CD4-positive, alpha-beta T cell treated with Interleukin-12 subunit alpha and Interleukin-12 subunit beta, for 1 hour (primary cell): ENCODE measurements at regions not wholly inside any gene's neighbourhood (a gene's known extent, or its start where the extent isn't known, plus 50 kb on each side); places are given as distances from the start of the nearest gene placed in this dataset.
"Not testable (repeated sequence)": the region's sequence is repeated elsewhere in the genome, so short reads cannot be mapped to it uniquely, and the experiment has no call there.

Experiments used
- DNase-seq: peaks from one replicate; pipeline ENCODE4 v3.0.0-alpha.2; 2020

DNA sequence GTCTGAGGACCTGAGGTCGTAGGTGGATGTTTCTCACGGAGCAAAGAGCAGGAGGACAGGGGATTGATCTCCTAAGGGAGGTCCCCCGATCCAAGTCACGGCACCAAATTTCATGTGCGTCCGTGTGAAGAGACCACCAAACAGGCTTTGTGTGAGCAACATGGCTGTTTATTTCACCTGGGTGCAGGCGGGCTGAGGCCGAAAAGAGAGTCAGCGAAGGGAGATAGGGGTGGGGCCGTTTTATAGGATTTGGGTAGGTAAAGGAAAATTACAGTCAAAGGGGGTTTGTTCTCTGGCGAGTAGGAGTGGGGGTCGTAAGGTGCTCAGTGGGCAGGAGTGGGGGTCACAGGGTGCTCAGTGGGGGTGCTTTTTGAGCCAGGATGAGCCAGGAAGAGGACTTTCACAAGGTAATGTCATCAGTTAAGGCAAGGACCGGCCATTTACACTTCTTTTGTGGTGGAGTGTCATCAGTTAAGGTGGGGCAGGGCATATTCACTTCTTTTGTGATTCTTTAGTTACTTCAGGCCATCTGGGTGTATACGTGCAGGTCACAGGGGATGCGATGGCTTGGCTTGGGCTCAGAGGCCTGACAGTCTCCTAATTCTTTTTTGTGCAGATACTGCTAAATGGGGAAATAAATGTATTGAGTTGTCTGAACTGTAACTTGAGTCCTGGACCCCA, 267.3 kb upstream of the SLC16A7 start:
- not testable (repeated sequence) for DNase-seq

- not testable (repeated sequence) for DNase-seq
These were observed 269.4 kb upstream of the SLC16A7 start for GRCh38 chr12:59326457-59326856.

GRCh38 chr12:59322473-59322872, 273.4 kb upstream of the SLC16A7 start:
- no peak for DNase-seq

- no peak for DNase-seq
These were observed 274.6 kb upstream of the SLC16A7 start for GRCh38 chr12:59321278-59321677.

DNA sequence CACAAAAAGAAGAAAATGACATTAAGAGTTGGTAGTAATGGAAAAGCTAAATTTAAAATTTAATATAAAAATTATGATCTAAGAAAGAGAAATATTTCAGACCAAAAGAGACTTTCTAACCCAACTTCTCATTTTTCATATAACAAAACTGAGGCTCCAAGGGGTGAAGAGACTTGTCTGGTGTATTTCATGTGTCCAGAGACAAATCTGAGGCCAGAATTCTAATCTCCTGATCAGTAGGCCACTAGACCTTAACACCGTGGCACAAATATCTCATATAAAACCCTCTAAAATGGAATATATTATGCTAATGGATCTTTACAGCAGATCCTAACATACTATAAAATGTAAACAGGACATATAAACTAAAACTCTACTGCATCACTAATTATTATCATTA, 275.7 kb upstream of the SLC16A7 start:
- no peak for DNase-seq

DNA sequence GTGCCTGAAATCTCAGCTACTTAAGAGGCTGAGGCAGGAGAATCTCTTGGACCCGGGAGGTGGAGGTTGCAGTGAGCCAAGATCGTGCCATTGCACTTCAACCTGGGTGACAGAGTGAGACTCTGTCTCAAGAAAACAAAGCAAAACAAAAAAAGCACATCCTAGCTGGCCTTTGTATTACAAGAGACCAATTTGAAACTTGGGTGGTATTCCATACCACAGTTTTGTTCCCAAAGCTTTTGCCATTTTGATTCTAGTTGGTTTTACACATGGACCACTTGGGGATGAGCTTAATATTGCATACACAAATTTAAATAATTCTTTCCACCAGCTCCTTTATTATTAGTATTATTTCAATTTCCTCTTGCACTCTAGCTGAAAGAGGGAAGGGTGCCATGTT, 276.9 kb upstream of the SLC16A7 start:
- no peak for DNase-seq

- no peak for DNase-seq
These were observed 278.2 kb upstream of the SLC16A7 start for GRCh38 chr12:59317598-59317997.

DNA sequence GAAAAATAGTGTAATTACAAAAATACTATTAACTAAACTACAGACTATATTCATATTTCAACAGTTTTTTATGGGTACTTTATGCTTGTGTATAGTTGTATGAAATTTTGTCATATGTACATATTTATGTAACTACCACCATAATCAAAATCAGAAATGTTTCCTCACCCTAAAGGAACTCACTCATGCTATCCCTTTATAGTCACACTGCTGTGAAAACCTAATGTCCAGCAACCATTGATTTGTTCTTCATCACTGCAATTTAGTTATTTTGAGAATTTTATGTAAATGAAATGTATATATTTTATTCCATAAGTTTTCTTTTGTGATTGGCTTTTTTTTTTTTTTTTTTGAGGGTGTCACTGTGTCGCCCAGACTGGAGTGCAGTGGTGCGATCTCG, 278.9 kb upstream of the SLC16A7 start:
- DNase-seq = no peak

DNA sequence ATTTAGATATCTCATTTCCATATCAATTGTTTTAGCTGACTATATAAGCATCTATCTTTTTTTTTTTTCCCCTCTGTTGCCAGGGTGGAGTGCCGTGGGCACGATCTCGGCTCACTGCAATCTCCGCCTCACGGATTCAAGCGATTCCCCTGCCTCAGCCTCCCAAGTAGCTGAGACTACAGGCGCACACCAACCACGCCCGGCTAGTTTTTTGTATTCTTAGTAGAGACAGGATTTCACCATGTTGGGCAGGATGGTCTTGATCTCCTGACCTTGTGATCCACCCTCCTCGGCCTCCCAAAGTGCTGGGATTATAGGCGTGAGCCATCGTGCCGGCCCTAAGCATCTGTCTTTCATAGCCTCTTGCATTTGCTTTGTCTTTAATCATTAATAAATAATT, 279.5 kb upstream of the SLC16A7 start:
- not testable (repeated sequence) for DNase-seq

DNA sequence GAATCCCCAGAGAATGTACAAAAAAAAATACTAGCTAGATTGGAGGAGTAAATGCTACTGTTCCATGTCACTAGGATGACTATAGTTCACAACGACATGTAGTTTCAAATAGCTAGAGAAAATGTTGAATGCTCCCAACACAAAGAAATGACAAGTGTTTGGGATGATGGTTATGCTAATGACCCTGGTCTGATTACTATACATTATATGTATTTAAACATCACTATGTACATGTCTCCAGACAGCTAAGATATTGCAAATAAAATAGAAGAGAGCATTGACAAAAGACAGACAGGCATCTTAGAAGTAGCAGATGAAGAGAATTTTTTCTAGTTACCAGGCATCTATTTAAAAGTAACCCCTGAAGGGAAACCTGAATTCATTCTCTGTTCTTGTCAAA, 281.6 kb upstream of the SLC16A7 start:
- DNase-seq = no peak

DNA sequence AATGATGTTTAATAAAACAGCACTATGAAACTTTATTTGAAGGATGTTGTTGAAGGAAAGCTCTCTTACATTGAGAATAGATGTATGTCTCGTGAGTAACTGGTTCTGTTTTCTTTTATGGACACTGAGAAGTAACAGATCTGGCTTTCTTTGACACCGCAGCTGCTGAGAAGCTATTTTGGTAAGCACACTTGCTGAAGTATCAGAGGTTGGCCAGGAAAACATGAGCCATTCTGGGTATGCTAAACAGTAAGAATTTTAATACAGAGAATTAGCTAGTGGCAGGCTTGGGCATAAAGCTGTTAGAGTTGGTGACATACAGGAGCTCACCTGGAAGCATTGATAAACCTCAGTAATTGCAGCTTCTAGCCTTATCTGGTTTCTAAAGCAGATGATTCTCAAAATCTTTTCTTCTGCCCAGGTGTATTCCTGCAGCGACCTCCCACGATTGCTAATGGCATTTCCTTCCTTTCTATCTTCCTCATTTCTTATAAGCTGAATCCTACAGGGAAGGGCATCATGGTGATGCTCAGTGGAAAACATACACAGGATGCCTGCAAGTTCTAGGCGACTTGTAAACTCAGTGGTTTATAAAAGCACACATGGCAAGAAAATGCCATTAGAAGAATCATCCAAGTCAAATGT, 291.6 kb upstream of the SLC16A7 start:
- no peak for DNase-seq

DNA sequence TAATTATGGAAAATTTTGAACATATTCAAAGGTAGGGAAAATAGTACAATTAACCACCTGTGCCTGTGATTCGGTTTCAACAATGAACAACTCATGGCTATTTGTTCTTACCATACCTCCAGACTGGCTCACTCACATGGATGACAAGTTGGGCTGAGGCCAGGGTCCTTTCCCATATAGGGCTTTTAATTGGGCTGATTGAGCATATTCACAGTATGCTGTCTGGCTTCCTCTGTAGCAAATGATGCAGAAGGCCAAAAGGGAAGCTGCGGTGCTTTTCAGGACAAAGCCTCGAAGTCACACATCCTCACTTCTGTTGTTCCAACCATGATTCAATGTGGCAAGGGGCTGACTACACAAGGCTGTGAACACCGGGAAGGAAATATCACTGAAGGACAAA, 297.5 kb upstream of the SLC16A7 start:
- no peak for DNase-seq

DNA sequence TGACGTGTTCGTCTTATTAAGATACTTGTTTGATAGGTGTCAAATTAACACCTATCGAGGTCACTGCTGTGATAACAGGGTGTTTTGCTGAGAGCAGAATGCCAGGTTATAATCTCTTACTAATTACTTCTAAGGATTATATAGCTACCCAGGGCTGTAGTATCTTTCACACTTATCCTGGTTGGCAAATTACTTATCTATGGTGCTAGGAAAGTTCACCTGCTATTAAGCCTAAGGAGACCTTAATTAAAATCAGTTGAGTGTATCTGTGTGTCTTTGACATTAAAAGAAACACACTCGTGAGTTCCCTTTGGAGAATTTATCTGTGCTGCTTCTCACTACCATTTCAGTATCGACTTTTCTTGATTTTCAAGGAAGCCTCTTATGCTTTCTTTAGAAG, 301.6 kb upstream of the SLC16A7 start:
- DNase-seq = no peak

DNA sequence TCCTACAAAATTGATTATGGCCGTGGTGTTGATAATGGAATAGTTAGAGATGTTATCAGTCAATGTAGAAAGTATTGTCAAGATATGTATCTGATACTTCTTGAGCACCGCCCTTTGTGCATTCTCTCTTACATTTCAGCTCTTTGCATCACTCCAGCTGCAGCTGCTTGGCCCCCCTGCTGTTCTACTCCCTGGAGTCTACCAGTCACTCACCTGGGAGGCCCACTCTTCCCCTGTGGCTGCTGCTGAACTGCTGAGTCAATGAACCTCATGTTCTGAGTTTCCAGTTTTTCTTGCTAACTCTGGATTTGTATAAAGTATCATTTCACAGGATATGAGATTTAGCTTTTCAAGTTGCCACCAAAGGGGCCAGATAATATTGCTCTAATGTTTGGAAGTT, 312.8 kb upstream of the SLC16A7 start:
- no peak for DNase-seq

DNA sequence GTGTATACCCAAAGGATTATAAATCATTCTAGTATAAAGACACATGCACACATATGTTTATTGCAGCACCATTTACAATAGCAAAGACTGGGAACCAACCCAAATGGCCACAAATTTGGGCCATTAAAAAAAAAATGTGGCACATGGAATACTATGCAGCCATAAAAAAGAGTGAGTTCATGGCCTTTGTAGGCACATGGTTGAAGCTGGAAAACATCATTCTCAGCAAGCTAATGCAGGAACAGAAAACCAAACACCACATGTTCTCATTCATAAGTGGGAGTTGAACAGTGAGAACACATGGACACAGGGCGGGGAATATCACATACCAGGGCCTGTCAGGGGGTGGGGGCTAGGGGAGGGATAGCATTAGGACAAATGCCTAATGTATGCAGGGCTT, 322.3 kb upstream of the SLC16A7 start:
- not testable (repeated sequence) for DNase-seq

DNA sequence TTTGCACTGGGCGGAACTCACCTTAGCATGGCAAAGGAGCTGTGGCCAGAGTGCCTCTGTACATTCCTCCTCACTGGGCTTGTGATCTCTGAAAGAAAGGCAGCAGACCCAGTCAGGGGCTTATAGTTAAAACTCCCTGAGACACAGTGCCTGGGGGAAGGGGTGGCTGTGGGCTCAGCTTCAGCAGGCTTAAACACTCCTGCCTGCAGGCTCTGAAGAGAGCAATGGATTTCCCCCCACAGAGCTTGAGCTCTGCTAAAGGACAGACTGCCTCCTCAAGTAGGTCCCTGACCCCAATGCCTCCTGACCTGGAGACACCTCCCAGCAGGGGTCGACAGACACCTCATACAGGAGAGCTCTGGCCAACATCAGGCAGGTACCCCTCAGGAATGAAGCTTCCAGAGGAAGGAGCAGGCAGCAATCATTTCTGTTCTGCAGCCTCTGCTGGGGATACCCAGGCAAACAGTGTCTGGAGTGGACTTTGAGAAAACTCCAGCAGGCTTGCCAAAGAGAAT, 327.5 kb upstream of the SLC16A7 start:
- no peak for DNase-seq

GRCh38 chr12:59260202-59260601, 335.6 kb upstream of the SLC16A7 start:
- no peak for DNase-seq

GRCh38 chr12:59252731-59253130, 332.4 kb upstream of the LRIG3 start:
- DNase-seq = no peak

DNA sequence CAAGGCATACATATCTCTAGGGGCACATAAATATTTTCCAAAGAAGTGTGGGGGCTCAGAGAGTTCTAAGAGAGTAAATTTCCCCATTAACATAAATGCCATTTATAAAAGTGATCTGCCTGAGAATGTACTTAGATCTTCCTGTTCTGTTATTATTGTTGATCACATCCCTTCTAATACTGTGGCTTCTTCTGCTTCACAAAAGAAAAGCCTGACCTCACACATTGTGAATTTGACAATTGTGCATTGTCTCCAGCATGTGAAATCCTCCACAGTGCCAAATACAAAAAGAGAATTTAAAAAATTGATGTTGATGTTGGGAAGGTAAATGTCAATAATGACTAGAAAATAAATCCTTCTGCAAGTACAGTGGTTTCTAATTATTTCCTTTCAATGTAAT, 330.5 kb upstream of the LRIG3 start:
- no peak for DNase-seq

GRCh38 chr12:59240048-59240447, 319.7 kb upstream of the LRIG3 start:
- no peak for DNase-seq

- no peak for DNase-seq
These were observed 314.1 kb upstream of the LRIG3 start for GRCh38 chr12:59234391-59234790.

- no peak for DNase-seq
These were observed 310.0 kb upstream of the LRIG3 start for GRCh38 chr12:59230334-59230733.

DNA sequence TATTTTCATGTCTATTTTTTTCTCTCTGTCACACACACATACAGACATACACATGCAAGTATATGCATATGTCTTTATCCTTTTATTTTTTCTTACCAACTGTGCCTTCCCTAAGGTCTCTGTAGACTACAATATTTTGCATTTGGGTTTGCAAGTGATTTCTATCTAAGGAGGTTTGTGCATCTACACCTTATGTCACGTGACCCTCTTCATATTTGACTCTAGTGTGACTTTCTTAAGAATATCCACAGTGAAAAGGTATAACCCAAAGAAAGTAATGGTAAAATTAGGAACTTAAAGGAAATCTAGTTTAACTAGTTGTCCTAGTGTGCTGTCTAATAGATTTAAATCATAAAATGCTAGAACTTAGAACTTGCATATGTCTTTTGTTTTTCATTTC, 298.8 kb upstream of the LRIG3 start:
- DNase-seq = no peak

- DNase-seq = no peak
These were observed 276.7 kb upstream of the LRIG3 start for GRCh38 chr12:59196989-59197388.

GRCh38 chr12:59194794-59195193, 274.5 kb upstream of the LRIG3 start:
- no peak for DNase-seq
